Mucosa of descending colon (tissue), 3 donors: ENCODE measurements at regions not wholly inside any gene's neighbourhood (a gene's known extent, or its start where the extent isn't known, plus 50 kb on each side); places are given as distances from the start of the nearest gene placed in this dataset.
"Not testable (repeated sequence)": the region's sequence is repeated elsewhere in the genome, so short reads cannot be mapped to it uniquely, and the experiment has no call there.

ENCODE experiments used
- ATAC-seq: fragments of 200-7000 bp; cut with Tn5 transposase; one replicate; pipeline ENCODE4 v1.9.1; 2020; ENCODE audit warnings: mild to moderate bottlenecking, moderate library complexity
- DNase-seq, 3 donors: peaks; one replicate each; pipeline ENCODE4 v3.0.0-alpha.2; 2020
- H3K36me3 ChIP-seq: fragments of 200-600 bp; one replicate; pipeline ENCODE4 v1.8.0; 2021; ENCODE audit warnings: low read depth, mild to moderate bottlenecking
- H3K4me1 ChIP-seq: fragments of 200-600 bp; one replicate; pipeline ENCODE4 v1.8.0; 2021; ENCODE audit warnings: low read depth, mild to moderate bottlenecking
- H3K4me3 ChIP-seq: fragments of 200-600 bp; one replicate; pipeline ENCODE4 v1.8.0; 2021; ENCODE audit warnings: mild to moderate bottlenecking
- H3K9me3 ChIP-seq: fragments of 200-600 bp; one replicate; pipeline ENCODE4 v1.8.0; 2021; ENCODE audit warnings: mild to moderate bottlenecking
- CTCF ChIP-seq: fragments of 200-600 bp; IDR thresholded peaks from one replicate; pipeline ENCODE4 v1.8.0; 2022; ENCODE audit warnings: antibody characterized with exemption, mild to moderate bottlenecking
- intact Hi-C, 2 donors: fragments of 100-400 bp; cut with DNase I in 1 of 2; cut with micrococcal nuclease in 1 of 2; formaldehyde crosslinking; loops; one replicate each; pipeline versions ENCODE4 v1.11.0 to v1.11.1; 2022; cut with DNase I, micrococcal nuclease
- donor health status: DM: no; HTN: no; CAD: no; lungs with moderate emphysema.
- donor health status: DM: no; HTN: no; CAD: no.
- donor health status: DM: no; HTN: yes; CAD: no.

DNA sequence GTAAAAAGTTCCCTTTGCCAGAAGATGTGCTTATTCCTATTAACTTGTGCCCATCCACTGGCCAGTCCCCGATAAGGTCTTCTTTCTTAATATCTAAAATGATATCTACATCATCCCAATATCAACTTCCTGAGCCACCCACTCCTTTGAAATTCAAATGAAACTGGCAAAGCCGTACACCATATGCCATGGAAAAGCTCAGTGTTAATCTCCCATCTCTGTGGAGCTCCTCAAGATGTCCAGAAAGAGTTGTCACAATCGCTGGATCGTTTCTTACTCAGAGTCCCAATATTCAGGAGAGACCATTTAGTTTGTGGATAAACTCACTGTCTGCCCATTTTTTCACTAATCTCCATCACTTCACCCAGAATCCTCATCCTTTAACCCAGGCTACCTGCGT, 420.7 kb downstream of the NPIPA8 start:
- no peak for ATAC-seq
- intact Hi-C loops, result no loop called here

GRCh38 chr16:17914168-17914567, 422.4 kb downstream of the NPIPA8 start:
- intact Hi-C loops, result no loop called here
- DNase-seq (no peak), ATAC-seq (no peak)
- H3K4me3 ChIP-seq, result no peak overlapping the region
- no peaks in the 10 kb centered on the region for H3K4me1 ChIP-seq
- no peak for TF ChIP-seq CTCF
- peaks cover 11% of the 10 kb centered on the region for H3K9me3 ChIP-seq
- no peaks in the 10 kb centered on the region for H3K36me3 ChIP-seq

More for the DNA sequence above, 420.7 kb downstream of the NPIPA8 start:
- H3K36me3 ChIP-seq, result no peaks in the 10 kb centered on the region
- no peak for TF ChIP-seq CTCF
- no peak overlapping the region for H3K4me3 ChIP-seq
- H3K9me3 ChIP-seq, result peaks cover 11% of the 10 kb centered on the region
- no peak for DNase-seq
- H3K4me1 ChIP-seq, result no peaks in the 10 kb centered on the region

DNA sequence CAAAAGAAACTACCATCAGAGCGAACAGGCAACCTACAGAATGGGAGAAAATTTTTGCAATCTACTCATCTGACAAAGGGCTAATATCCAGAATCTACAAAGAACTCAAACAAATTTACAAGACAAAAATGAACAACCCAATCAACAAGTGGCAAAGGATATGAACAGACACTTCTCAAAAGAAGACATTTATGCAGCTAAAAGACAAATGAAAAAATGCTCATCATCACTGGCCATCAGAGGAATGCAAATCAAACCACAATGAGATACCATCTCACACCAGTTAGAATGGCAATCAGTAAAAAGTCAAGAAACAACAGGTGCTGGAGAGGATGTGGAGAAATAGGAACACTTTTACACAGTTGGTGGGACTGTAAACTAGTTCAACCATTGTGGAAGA, 425.0 kb downstream of the NPIPA8 start:
- DNase-seq, H3K36me3 ChIP-seq, H3K4me1 ChIP-seq, H3K4me3 ChIP-seq, intact Hi-C loops, ATAC-seq: not testable (repeated sequence)
- peaks cover 11% of the 10 kb centered on the region for H3K9me3 ChIP-seq

DNA sequence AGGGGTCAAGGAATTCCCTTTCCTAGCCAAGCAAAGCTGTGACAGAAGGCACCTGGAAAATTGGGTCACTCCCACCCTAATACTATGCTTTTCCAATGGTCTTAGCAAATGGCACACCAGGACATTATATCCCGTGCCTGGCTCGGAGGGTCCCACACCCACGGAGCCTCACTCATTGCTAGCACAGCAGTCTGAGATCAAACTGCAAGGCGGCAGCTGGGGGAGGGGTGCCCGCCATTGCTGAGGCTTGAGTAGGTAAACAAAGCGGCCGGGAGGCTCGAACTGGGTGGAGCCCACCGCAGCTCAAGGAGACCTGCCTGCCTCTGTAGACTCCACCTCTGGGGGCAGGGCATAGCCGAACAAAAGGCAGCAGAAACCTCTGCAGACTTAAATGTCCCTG, 429.9 kb downstream of the NPIPA8 start:
- H3K4me1 ChIP-seq, ATAC-seq, intact Hi-C loops, H3K9me3 ChIP-seq, DNase-seq, H3K4me3 ChIP-seq, H3K36me3 ChIP-seq: not testable (repeated sequence)

- TF ChIP-seq CTCF, result no peak
- Histone ChIP-seq H3K4me3 (no peak overlapping the region), H3K36me3 (no peaks in the 10 kb centered on the region), H3K9me3 (no peaks in the 10 kb centered on the region), H3K4me1 (no peaks in the 10 kb centered on the region)
- no peak for DNase-seq
- intact Hi-C loops, result no loop called here
- no peak for ATAC-seq
These were observed 430.5 kb upstream of the XYLT1 start for GRCh38 chr16:17901309-17901708.

DNA sequence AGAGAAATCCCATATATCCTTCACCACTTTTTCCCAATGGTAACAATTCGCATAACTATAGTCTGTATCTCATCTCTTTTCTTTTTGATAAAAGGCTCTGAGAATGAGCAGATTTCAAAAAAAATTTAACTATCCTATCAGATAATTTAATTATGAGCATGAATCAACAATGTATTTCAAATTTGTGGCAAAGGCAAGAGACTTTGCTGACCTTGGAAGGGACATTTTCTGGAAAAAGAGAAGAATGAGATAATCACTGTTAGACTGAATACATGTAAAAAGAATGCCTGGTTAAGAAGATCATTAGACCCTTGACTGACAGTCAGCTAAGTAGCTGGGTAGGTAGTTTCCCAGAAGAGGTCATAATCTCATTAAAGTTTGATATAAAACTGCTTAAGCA, 428.4 kb upstream of the XYLT1 start:
- Histone ChIP-seq H3K36me3 (no peaks in the 10 kb centered on the region), H3K4me1 (no peaks in the 10 kb centered on the region), H3K4me3 (no peak overlapping the region), H3K9me3 (no peaks in the 10 kb centered on the region)
- no peak for TF ChIP-seq CTCF
- no peak for DNase-seq
- ATAC-seq, result no peak
- intact Hi-C loops, result no loop called here

GRCh38 chr16:17887963-17888362, 417.2 kb upstream of the XYLT1 start:
- no peak for DNase-seq
- H3K36me3 ChIP-seq, result no peaks in the 10 kb centered on the region
- intact Hi-C loops, result no loop called here
- no peak overlapping the region for H3K4me3 ChIP-seq
- H3K9me3 ChIP-seq, result no peaks in the 10 kb centered on the region
- no peak for ATAC-seq
- H3K4me1 ChIP-seq, result no peaks in the 10 kb centered on the region
- TF ChIP-seq CTCF, result no peak
